Liver (tissue), 7 donors: ENCODE measurements at regions not wholly inside any gene's neighbourhood (a gene's known extent, or its start where the extent isn't known, plus 50 kb on each side); places are given as distances from the start of the nearest gene placed in this dataset.

Source experiments
- DNase-seq: peaks from one replicate; pipeline ENCODE4 v3.0.0-alpha.2; 2017; ENCODE audit warnings: low spot score
- H3K27ac ChIP-seq, 2 donors: one replicate each; pipeline ENCODE4 v1.7.0; 2013; ENCODE audit warnings: inconsistent platforms in 2 of 2, low read length in 2 of 2, control low read depth in 1 of 2, low read depth in 1 of 2, mild to moderate bottlenecking in 1 of 2
- H3K27me3 ChIP-seq, 4 donors: one replicate each; pipeline versions ENCODE4 v1.6.1 to v1.7.0; 2013; ENCODE audit warnings: low read length in 3 of 4, inconsistent platforms in 1 of 4, mild to moderate bottlenecking in 1 of 4, moderate library complexity in 1 of 4; ENCODE audit not compliant: control insufficient read depth in 4 of 4, insufficient read depth in 4 of 4
- H3K36me3 ChIP-seq, 4 donors: one replicate each; pipeline versions ENCODE4 v1.6.1 to v1.7.0; 2013; ENCODE audit warnings: low read length in 3 of 4, mild to moderate bottlenecking in 3 of 4, low read depth in 1 of 4, moderate library complexity in 1 of 4; ENCODE audit not compliant: control insufficient read depth in 4 of 4, insufficient read depth in 3 of 4
- H3K4me1 ChIP-seq, 4 donors: one replicate each; pipeline versions ENCODE4 v1.6.1 to v1.7.0; 2013; ENCODE audit warnings: low read length in 3 of 4, mild to moderate bottlenecking in 3 of 4, moderate library complexity in 1 of 4; ENCODE audit not compliant: control insufficient read depth in 4 of 4, insufficient read depth in 4 of 4
- H3K4me3 ChIP-seq, 3 donors: one replicate each; pipeline versions ENCODE4 v1.6.1 to v1.7.0; 2013; ENCODE audit warnings: low read length in 3 of 3, control low read depth in 1 of 3, low read depth in 1 of 3, mild to moderate bottlenecking in 1 of 3
- H3K9ac ChIP-seq, 2 donors: one replicate each; pipeline ENCODE4 v1.7.0; 2013; ENCODE audit warnings: low read length in 2 of 2, mild to moderate bottlenecking in 2 of 2, moderate library complexity in 2 of 2, control low read depth in 1 of 2, low read depth in 1 of 2
- H3K9me3 ChIP-seq, 4 donors: one replicate each; pipeline versions ENCODE4 v1.6.1 to v1.7.0; 2013; ENCODE audit warnings: low read length in 3 of 4; ENCODE audit not compliant: control insufficient read depth in 4 of 4
- NR2F2 ChIP-seq: IDR thresholded peaks from 2 replicates; pipeline ENCODE4 v1.6.1; 2016; ENCODE audit warnings: antibody characterized with exemption
- WGBS: extraction: QIAGEN DNeasy Blood & Tissue Kit; methylation state at CpG from one replicate; pipeline ENCODE4 v1.1.7; 2013; 5-methylcytosine and 5-hydroxymethylcytosine counted together
- donor health status: healthy.
- donor health status: healthy.
- donor health status: healthy.
- donor health status: healthy.

DNA sequence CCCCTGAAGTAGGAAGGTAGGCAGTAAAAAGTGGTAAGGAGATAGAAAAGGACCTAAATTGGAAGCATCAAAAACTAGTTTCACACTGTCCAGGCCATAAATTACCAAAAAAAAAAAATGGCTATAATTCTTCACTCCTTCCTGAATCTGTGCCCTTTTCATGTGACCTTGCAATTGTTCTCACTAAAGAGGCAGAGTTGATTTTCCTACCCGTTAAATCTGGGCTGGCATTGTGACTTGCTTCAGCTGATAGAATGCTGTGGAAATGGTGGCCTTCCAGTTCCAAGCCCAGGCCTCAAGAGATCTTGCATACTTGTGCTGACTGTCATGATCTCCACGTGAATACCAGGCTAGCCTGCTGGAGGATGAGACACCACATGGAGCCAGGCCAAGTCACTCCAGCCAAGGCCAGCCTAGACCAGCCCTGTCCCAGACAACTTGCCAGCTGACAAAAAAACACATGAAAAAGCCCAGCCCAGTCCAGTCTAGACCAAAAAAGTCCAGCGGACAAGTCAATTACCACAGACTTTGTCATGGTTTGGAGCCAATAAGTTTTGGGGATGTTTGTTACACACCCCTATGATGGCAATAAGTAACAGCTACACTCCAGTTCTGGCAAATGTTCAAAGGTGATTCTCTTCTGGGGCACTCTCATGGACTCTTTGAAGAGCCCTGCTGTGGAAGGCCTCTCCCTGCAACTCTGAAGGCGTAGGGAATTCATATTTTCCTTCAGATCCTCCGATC is 51.4 kb upstream of the NUP50 start:
- Histone ChIP-seq H3K36me3 (no peaks in the 10 kb centered on the region), H3K4me1 (no peaks in the 10 kb centered on the region), H3K4me3 (no peak overlapping the region), H3K27ac (no peak overlapping the region), H3K27me3 (no peaks in the 10 kb centered on the region), H3K9ac (no peak overlapping the region), H3K9me3 (no peaks in the 10 kb centered on the region)
- no peak for DNase-seq
- no peak for TF ChIP-seq NR2F2
- 79% methylated on average over 5 of the region's 5 CpGs for WGBS
